ENCODE measurements at regions not wholly inside any gene's neighbourhood (a gene's known extent, or its start where the extent isn't known, plus 50 kb on each side); places are given as distances from the start of the nearest gene placed in this dataset.
A peak's percentile ranks its signal among the peaks of the same experiment; 100 is the strongest.

- no peak for DNase-seq
Measured at GRCh38 chr9:84136119-84136868, 155.7 kb downstream of the RMI1 start.

- no peak for DNase-seq
Measured at GRCh38 chr9:84137968-84138367, 157.4 kb downstream of the RMI1 start.

- DNase-seq = no peak
Measured at GRCh38 chr9:84138541-84138940, 157.9 kb downstream of the RMI1 start.

GRCh38 chr9:84139296-84140070 lies 158.9 kb downstream of the RMI1 start:
- DNase-seq = no peak

- DNase-seq = no peak
Measured at GRCh38 chr9:84140535-84141101, 160.0 kb downstream of the RMI1 start.

GRCh38 chr9:84141741-84142370 lies 161.3 kb downstream of the RMI1 start:
- DNase-seq = no peak

- DNase-seq = no peak
Measured at GRCh38 chr9:84145031-84145430, 164.4 kb downstream of the RMI1 start.

- no peak for DNase-seq
Measured at GRCh38 chr9:84145780-84146179, 165.2 kb downstream of the RMI1 start.

GRCh38 chr9:84146893-84147710 lies 166.5 kb downstream of the RMI1 start:
- DNase-seq = no peak

- DNase-seq = no peak
Measured at GRCh38 chr9:84151236-84151635, 170.6 kb downstream of the RMI1 start.

- no peak for DNase-seq
Measured at GRCh38 chr9:84151640-84152039, 171.0 kb downstream of the RMI1 start.

- DNase-seq = no peak
Measured at GRCh38 chr9:84152204-84152603, 171.6 kb downstream of the RMI1 start.

GRCh38 chr9:84153885-84154284 lies 173.3 kb downstream of the RMI1 start:
- DNase-seq = no peak

- DNase-seq = no peak
Measured at GRCh38 chr9:84154320-84154719, 173.7 kb downstream of the RMI1 start.

GRCh38 chr9:84163052-84163650 lies 177.4 kb downstream of the SLC28A3 start:
- DNase-seq = no peak

GRCh38 chr9:84166891-84167290 lies 173.7 kb downstream of the SLC28A3 start:
- DNase-seq = no peak

GRCh38 chr9:84169240-84169639 lies 171.3 kb downstream of the SLC28A3 start:
- no peak for DNase-seq

GRCh38 chr9:84170521-84171141 lies 169.9 kb downstream of the SLC28A3 start:
- no peak for DNase-seq

- DNase-seq = no peak
Measured at GRCh38 chr9:84173961-84174360, 166.6 kb downstream of the SLC28A3 start.

- DNase-seq = peak; percentile 37 to 53
Measured at GRCh38 chr9:84174486-84174885, 166.1 kb downstream of the SLC28A3 start.

GRCh38 chr9:84177407-84177806 lies 163.2 kb downstream of the SLC28A3 start:
- DNase-seq = no peak

GRCh38 chr9:84179531-84179930 lies 161.0 kb downstream of the SLC28A3 start:
- DNase-seq = no peak
